ENCODE measurements at regions not wholly inside any gene's neighbourhood (a gene's known extent, or its start where the extent isn't known, plus 50 kb on each side); places are given as distances from the start of the nearest gene placed in this dataset.
A peak's percentile ranks its signal among the peaks of the same experiment; 100 is the strongest.

DNA sequence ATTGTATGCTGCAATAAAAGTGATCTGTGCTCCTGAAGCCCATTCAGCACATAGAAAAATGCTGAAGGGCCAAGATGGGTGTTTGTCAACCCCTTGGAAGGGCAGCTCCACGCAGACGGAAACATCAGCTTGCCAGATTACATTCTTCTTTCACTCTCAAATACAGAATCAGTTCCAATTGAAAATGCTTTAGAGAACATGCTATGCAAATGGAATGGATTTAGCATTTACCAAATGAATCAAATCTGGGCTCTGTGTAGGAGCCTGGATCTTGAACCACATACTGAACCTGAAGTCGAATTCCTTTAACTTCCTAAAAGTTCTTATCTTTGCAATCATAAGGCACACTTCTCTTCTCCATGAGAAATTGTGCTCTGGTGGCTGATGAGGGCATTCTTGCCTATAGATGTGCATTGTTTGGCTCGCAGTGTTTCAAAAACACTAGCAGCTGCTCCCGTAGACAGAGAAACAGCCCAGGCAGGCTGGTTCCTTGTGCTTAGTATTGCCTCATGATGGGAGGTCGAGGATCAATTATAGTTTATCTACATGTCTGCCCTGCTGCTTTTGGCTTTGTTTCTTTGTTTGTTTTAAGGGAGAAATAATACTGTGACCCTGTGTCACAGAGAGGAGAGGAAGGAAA is 489.8 kb upstream of the FLRT2 start:
- H3K4me2 ChIP-seq (ENCODE audit: insufficient read depth, low read length) = no peak overlapping the region
- H3K4me1 ChIP-seq (ENCODE audit: control insufficient read depth, extremely low read depth, insufficient read depth, low read length) = no peaks in the 10 kb centered on the region
- H3K9ac ChIP-seq (replicated peaks; ENCODE audit: extremely low read depth, insufficient read depth, low read length) = no peak overlapping the region
- intact Hi-C loops (cut with micrococcal nuclease) = no loop called here
- H3K27ac ChIP-seq (ENCODE audit: insufficient read depth, low read depth, low read length) = no peak overlapping the region
- POLR2A ChIA-PET = interaction anchor here (0.5 kb wide), 1 partner anchor 131 kb away, joined by 3 read pairs; no protein-coding TSS in a partner anchor
- FAIRE-seq = no peak
- DNase-seq (ENCODE audit: low read depth, low spot score) = peak; percentile 12
- no peaks in the 10 kb centered on the region for H3K79me2 ChIP-seq (ENCODE audit: control insufficient read depth, insufficient read depth, low read length)
- H3K36me3 ChIP-seq (ENCODE audit: control insufficient read depth in 2 of 2, extremely low read depth in 1 of 2, insufficient read depth in 2 of 2, low read length in 2 of 2) = no peaks in the 10 kb centered on the region
- H3K4me3 ChIP-seq (replicated peaks in 1 of 3; ENCODE audit: insufficient read depth in 1 of 3, low read depth in 1 of 3, low read length in 3 of 3) = no peak overlapping the region
- no TSS peak for BruUV-seq (replicated peaks)
- no peaks in the 10 kb centered on the region for H3K27me3 ChIP-seq (ENCODE audit: control insufficient read depth in 2 of 2, insufficient read depth in 2 of 2, low read length in 2 of 2)
- no peak for TF ChIP-seq FOS (IDR thresholded peaks at IDR 0.05; ENCODE audit: borderline replicate concordance, insufficient read depth, low read length)
- no peak for TF ChIP-seq POLR2A (IDR thresholded peaks at IDR 0.05; ENCODE audit: low read depth, low read length)
- TF ChIP-seq EZH2 (IDR thresholded peaks at IDR 0.05; ENCODE audit: borderline replicate concordance, low read depth, low read length, severe bottlenecking) = no peak
- TF ChIP-seq, protein P1, sequence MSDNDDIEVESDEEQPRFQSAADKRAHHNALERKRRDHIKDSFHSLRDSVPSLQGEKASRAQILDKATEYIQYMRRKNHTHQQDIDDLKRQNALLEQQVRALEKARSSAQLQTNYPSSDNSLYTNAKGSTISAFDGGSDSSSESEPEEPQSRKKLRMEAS (IDR thresholded peaks at IDR 0.05; ENCODE audit: insufficient read depth, insufficient read length) = no peak
- TF ChIP-seq GATA2 (IDR thresholded peaks at IDR 0.05; ENCODE audit: insufficient read depth, insufficient read length, low read depth, low read length) = no peak
- no peak for TF ChIP-seq POLR2AphosphoS5 (IDR thresholded peaks at IDR 0.05; ENCODE audit: insufficient read depth, low read depth, low read length)
- TF ChIP-seq MYC (IDR thresholded peaks at IDR 0.05; ENCODE audit: low read depth, low read length) = no peak
- TF ChIP-seq CTCF (IDR thresholded peaks at IDR 0.05; ENCODE audit: extremely low read depth in 1 of 2, insufficient read depth in 1 of 2, low read depth in 1 of 2, low read length in 2 of 2) = no peak
- no peak for TF ChIP-seq JUN (IDR thresholded peaks at IDR 0.05; ENCODE audit: borderline replicate concordance, insufficient read depth, insufficient read length, low read depth)
- dilution Hi-C loops (cut with MboI; ENCODE audit: extremely low pct_ligation_motif_present, low sequenced_read_pairs) = no loop called here
- H3K9me3 ChIP-seq (replicated peaks; ENCODE audit: control insufficient read depth, insufficient read depth, low read length) = no peaks in the 10 kb centered on the region
- CTCF ChIA-PET = interaction anchor here (0.6 to 0.9 kb wide), 2 partner anchors 40 to 147 kb away, joined by 3 read pairs; no protein-coding TSS in a partner anchor
- no peaks in the 10 kb centered on the region for H4K20me1 ChIP-seq (replicated peaks; ENCODE audit: control insufficient read depth, extremely low read depth, insufficient read depth, low read length)
- no peaks in the 10 kb centered on the region for H3K9me1 ChIP-seq (replicated peaks; ENCODE audit: control insufficient read depth, extremely low read depth, insufficient read depth, low read length)
- H2AFZ ChIP-seq (ENCODE audit: low read depth, low read length) = no peak overlapping the region
